ENCODE measurements at regions not wholly inside any gene's neighbourhood (a gene's known extent, or its start where the extent isn't known, plus 50 kb on each side); places are given as distances from the start of the nearest gene placed in this dataset.
"Not testable (repeated sequence)": the region's sequence is repeated elsewhere in the genome, so short reads cannot be mapped to it uniquely, and the experiment has no call there.

DNA sequence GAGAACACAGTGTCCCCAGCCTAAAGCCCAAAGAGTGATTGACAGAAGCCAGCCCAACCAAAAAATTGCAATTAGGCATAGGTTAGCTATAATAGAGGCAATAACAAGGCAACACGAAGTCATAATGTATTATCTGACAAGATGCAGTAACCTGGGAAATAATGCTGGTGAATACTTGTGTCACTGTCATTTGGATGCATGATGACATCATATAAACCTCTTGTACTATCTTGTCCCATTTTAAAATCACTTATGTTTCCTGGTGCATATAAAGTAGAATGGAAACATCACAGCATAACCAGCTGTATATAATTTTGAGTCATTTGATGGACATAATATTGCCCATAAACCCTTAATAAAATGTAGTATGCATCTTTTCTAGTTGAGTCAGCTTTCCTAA, 1138.3 kb upstream of the LRRTM3 start:
- DNase-seq (ENCODE audit: low spot score) = no peak

DNA sequence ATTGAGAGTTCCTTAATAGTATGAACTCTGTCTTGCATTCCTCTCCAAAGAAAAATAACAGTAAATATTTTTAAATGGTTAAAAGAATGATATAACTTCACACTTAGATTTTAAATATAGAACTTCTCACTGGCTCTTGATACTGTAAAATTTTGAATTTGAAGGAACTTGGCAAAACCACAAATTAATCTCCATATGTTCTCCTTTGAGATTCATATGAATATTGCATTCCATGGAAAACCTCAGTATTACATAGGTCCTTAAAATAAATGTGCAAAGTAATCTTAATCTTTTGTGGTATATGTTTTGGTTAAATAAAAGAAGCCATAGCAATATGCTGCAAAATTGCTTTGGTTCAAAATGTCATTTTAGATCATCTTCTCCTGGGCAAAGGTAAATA, 1137.6 kb upstream of the LRRTM3 start:
- DNase-seq (ENCODE audit: low spot score) = no peak

DNA sequence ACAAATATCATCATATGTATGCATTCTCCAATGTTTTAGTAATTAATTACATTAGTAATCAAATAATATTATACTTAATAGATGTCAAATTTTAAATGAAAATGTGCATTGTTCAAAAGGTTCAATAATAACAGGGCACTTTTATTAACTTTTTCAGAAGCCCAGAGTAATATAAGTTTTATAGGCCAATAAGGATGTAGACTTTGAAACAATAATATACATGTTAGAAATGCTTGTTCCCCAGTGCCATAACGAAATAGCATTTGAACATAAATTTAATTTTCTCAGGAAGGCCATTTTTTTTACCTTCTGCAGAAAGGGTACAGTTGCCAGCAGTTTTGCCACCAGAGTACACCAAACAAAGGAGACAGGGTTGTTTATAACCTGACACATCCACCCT, 1133.9 kb upstream of the LRRTM3 start:
- DNase-seq (ENCODE audit: low spot score) = no peak

DNA sequence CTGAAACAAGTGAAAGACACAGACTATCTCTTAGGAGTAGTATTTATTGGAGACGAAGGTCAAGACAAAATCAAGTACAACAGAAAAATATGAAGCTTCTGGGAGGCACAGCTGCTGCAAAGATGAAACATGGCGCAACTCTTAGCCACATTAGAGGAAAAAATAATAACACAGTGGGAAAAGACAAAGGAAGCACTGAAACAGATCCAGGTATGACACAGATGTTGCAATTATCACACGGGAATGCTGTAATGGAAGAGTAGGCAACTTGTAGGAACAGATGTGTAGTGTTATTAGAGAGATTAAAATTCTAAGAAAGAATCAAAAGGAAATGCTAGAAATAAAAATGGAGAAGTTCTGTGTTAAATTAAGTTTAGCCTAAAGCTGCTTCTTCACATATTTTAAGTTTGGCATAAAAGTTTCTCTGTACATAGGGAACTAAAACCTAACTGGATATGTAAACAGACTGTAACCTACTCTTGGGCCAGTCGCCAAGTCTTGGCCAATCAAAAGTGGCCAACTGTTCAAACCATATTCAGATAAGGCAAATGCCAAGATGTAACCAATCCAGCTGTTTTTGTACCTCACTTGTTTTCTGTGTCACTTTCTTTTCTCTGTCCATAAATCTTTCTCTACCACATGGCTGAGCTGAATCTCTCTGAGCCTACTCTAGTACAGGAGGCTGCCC, 1132.0 kb upstream of the LRRTM3 start:
- DNase-seq (ENCODE audit: low spot score) = no peak

DNA sequence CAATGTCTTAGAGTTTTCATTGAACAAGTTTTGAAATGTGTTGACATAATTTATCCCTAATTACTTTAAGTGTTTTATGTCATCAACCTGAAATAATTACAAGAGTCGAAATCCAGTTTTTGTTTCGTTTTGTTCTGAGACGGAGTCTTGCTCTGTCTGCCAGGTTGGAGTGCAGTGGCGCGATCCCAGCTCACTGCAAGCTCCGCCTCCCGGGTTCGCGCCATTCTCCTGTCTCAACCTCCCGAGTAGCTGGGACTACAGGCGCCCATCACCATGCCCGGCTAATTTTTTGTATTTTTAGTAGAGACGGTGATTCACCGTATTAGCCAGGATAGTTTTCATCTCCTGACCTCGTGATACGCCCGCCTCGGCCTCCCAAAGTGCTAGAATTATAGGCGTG, 1131.0 kb upstream of the LRRTM3 start:
- not testable (repeated sequence) for DNase-seq (ENCODE audit: low spot score)

DNA sequence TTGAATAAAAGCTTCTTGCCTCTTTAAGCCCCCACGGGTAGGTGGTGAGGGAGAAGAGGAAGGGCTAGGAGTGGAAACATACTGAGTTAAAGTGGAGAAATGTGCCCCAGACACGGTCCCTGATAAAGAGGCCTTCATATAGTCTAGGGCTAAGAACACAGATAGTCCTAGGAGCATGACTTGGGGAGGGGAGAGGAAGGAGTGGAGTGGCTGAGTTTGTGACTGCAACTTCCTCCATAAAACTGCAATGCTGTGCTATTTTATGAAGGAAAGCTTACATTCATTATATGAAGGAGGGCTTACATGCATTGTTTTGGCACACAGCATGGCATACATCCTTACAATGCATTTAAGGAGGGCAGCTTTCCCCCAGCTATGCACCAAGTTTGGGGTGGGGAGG, 1129.4 kb upstream of the LRRTM3 start:
- DNase-seq (ENCODE audit: low spot score) = no peak

DNA sequence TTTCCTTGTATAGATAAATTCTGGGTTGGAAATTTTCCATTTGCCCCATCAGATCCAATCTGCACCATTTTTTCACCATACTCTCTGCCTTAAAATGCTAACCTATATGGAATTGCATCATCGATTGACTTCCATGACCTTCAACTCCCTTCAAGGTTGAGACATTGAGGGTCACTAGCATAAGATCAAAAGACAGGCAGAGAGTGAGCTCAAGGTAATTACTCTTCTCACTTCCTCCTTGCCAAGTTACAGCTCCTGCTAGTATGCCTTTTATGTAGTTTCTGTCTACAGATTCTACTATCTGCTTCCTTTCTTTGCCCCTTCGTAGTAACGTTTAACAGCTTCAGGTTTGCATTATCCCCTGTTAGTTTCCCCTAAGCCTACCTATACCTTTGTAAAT, 1127.7 kb upstream of the LRRTM3 start:
- DNase-seq (ENCODE audit: low spot score) = no peak

DNA sequence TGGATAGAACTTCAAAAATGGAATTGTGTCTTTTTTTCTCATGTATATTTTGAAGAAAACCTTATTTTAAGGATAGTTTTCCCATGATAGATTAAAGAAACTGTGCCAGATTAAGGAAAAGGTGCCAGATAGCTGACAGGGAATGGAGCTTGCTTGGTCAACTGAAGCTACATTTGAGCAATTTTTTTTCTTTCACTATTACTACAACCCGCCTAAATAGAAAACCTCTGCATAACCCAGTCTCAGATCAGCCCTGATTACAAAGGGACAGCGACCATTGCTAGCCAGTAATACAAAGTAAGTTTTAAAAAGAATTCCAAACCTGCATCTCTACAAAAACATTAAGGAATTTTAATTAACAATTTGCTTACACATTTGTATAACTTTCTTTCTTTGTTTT, 1123.4 kb upstream of the LRRTM3 start:
- no peak for DNase-seq (ENCODE audit: low spot score)

DNA sequence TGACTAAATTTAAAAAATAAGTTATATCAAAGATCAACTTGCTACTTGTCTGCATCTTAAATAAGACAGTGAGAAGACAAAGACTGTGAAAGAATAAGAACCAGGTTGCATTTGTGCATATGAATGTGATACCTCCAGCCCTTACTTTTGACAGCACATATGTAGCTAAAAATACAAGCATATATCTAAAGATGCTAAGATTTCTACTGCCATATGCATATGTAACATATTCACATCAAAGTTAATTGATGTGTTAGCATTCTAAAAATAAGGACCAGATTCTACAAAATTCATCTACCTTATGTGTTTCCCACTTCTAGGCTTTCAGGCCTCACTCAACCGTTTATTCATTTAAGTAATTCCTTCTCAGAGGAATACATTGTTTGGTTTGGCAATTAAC, 1120.3 kb upstream of the LRRTM3 start:
- DNase-seq (ENCODE audit: low spot score) = no peak

DNA sequence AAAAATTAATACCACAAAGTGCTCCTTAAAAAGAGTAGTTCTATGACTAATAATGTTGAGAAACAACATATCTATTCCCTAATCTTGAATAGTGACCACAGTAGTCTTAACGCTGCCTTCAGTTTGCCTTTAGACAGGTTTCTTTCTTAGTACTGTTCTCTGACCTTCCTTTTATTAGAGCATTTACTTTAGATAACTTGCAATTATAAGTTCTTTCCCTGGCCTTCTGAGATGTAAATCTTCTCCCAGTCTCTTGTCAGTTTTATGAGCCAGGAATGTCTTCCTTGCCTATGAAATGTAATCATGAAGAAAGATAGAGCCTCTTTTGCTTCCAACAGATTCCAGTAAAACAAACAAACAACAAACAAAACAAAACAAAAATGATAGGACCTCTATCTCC, 1119.8 kb upstream of the LRRTM3 start:
- no peak for DNase-seq (ENCODE audit: low spot score)

DNA sequence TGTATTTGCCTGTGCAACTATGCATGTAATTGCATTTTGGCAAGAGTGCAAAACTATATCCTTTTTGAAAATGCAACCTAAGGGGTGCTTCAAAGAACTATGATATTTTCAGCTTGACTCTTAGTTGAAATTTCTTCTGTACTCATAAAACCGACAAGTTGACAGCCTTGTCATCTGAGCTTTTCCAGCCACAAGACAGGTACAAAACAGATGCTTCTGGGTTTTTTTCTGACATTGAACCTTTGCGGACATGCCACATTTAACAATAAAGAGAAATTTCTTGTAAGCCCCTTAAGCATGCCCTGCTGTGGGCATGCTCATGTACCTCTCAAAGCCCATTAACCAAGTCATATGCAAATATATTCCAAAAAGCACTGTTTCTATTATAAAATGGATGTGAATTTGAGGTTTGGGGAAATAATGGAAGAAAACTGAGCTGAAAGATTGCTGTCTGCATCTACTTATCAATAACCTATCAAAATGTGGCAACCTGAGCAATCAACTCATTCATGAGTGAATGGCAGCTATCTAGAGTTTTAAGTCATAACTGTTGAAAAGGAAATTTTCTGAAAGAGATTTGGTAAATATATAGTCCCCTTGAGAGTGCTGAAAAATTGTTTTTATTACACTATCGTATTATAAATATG, 1117.0 kb upstream of the LRRTM3 start:
- DNase-seq (ENCODE audit: low spot score) = no peak

DNA sequence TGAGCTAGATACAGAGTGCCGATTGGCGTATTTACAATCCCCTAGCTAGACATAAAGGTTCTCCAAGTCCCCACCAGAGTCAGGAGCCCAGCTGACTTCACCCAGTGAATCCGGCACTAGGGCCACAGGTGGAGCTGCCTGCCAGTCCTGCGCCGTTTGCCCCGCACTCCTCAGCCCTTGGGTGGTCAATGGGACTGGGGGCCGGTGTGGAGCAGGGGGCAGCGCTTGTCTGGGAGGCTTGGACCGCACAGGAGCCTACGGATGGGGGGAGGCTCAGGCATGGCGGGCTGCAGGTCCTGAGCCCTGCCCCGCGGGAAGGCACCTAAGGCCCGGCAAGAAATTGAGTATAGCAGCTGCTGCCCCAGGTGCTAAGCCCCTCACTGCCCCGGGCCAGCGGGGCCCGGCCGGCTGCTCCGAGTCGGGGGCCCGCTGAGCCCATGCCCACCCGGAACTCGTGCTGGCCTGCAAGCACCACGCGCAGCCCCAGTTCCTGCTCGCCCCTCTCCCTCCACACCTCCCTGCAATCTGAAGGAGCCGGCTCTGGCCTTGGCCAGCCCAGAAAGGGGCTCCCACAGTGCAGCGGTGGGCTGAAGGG, 1113.8 kb upstream of the LRRTM3 start:
- DNase-seq (ENCODE audit: low spot score) = no peak

DNA sequence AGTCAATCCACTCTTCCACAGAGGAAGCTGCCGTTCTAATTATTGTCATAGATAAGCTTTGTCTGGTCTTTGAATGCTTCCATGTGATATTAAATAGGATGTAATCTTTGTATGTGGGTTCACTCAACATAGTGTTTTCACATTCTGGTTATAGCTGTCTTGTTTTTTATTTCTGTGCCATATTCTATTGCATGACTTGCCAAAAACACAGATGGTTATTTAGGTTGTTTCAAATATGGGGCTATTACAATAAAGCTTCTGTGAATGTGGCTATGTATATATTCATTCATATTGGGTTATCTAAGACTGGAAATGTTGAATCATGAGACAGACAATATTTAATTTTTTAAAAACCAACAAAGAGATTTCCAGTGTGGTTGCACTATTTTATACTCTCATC, 1109.3 kb upstream of the LRRTM3 start:
- DNase-seq (ENCODE audit: low spot score) = no peak

DNA sequence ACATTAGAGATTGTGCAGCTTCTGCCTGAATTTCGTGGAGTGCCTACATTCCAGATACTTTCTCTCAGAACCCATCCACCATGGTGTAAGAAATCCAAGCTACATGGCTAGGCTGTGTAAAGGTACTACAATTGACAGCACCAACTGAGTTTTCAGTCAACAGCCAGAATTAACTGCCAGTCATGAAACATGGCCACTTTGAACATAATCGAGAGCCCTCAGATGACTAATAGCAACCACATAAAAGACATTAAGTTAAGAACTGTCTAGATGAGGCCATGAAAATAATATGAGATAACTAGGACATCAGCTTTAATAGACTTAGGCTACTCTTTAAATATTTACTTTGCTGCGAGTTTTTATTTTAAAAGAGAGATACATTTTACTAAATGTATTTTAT, 1106.8 kb upstream of the LRRTM3 start:
- no peak for DNase-seq (ENCODE audit: low spot score)

DNA sequence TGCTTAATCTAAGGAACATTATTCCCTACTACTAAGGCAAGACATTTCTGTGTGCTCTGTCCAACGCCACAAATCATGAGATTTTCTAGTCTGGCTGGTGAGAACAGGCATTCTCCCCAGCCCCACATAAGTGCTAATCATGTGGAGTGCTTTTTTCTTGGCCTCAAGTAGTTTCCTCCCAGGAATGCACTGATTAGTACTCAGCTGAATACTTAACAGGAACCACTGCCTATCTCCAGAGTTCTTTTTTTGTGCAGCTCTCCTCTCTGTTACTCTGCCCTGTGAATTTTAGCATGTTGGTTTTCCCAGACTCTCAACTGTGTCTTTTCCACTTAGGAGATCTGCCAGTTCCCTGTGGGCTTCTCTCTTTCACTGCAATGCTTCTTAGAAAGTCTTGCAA, 1098.5 kb upstream of the LRRTM3 start:
- no peak for DNase-seq (ENCODE audit: low spot score)

DNA sequence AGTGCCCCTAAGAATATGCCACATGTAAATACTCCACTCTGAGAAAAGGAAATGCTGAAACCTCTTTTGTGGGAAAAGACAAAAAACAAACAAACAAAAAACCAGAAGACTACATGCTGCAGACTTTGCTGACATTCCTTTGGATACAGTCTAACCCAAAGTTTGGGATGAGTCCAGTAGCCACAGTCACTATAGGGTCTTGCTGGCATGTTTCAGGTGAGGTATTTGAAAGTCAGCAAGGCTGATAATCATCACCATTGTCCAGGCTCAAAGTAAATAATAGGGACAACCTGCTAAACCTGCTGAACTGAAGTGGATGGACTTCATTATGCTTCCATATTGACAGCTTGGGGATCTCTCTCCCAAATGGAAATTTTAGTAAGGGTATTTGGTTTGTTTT, 1087.0 kb upstream of the LRRTM3 start:
- no peak for DNase-seq (ENCODE audit: low spot score)

DNA sequence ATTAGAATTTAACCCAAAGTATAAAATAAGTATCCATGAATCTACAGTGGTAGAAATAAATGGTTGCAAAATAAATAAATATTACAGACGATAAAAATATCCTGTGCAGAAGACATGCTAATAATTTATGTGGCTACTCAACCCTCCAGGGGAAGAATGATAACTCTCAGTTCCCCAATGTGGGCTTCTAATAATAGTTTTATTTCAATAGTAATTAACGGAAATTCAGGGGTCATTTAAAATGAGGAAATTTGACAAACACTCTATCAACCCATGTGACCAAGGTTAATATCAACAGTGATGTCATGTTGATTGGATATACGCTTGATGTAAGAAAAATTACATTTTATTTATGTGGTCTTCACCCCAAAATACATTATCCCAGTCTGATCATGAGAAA, 1082.6 kb upstream of the LRRTM3 start:
- DNase-seq (ENCODE audit: low spot score) = no peak

DNA sequence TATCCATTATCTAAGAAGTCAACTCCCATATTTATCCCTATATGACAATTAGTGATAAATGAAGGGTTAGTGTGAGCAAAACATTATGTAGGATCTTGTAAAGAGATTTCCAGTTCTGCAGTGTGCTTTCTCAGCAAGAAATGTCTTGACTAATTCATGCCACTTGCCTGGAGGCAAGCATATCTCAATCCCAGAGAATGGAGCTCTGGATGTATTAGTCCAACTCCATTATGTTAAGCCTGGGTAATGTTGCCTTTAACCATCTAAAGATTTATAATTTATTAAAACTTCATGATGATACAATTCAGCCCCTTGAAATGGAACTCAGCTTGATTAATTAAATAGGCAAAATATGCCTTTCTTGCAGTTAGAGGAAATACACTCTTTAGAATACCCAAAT, 1079.9 kb upstream of the LRRTM3 start:
- DNase-seq (ENCODE audit: low spot score) = no peak

DNA sequence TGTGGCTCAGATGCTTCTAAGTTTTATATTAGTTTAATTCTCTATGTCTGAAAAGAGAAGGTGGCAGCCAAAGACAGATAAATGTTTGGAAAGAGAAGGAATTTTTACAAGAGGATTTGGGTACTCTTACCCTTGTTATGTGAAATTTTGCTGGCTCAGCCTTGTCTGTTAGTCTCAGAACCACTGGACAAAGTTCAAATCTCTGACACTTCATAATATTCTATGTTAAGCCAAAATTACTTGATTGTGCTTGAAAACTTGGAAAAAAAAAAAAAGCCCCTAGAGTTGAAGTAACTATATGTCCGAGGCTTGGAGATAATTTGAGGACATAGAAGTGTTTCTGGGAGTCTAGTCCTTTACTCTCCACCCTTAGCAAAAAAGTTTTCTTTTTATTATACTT, 1079.3 kb upstream of the LRRTM3 start:
- no peak for DNase-seq (ENCODE audit: low spot score)

DNA sequence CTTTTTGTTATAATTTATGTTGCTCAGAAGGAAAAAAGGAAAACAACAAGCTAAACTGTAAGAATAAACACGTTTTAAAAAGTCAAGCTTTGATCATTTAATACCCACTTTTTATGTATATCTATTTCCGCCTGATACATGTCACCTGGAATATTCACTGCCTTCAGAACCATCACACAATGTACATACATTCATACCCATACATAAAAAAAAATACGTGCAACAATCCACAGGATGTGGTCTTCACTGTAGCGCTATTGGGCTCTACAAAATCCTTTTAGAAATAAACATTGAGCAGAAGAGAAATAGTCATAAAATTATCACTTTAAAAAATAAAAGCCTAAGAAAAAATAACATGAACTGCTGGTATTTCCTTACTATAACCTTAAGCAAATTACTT, 1078.9 kb upstream of the LRRTM3 start:
- no peak for DNase-seq (ENCODE audit: low spot score)

DNA sequence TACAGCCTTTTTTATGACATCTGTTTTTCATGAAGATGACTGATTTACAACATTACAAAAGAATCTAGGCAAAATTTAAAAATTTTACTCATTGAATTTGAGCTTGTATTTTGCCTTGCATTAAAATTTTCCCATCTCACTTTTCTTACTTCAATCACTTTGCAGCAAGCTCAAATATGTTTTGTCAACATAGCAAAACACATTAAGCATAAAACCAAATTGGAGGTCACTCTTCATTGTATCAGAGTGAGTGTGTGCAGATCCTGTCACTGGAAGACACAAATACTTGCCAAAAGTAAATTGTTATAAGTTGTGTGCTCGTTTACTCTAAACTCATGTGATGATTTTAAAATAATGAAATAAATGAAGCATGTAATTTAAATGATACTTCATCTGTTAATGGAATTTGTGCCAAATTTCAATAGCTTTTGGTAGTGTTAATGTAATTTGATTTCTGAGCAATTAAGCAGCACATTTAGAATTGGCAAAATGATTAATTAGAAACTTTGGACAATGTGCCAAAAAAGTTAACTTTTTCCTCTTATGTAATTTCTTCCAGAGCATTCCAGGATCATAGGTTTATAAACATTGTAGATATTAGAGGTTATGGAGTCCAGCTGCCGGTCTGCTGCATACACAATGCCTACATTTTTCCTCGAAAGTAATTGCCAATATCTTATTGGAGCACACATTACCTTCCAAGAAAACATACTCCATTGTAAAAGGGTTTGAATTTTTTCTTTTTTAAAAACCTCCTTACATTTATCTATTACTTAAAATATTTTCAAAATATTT, 1078.2 kb upstream of the LRRTM3 start:
- no peak for DNase-seq (ENCODE audit: low spot score)

DNA sequence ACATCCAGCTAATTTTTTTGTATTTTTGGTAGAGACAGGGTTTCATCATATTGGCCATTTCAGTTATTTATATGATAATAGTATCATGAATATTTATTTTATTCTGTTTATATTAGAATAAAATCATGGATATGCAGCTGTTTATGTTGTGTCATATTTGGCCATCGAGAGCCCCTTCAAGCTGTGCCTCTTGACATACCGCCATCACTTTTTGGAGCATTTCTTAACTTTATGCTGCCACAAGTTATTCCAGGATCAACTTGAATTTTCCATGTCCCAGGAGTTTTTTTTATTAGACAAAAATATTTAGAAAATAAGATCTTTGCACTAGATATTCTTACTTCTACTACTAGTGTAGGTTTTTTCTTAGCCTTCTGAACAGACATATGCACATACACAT, 1067.0 kb upstream of the LRRTM3 start:
- DNase-seq (ENCODE audit: low spot score) = no peak

DNA sequence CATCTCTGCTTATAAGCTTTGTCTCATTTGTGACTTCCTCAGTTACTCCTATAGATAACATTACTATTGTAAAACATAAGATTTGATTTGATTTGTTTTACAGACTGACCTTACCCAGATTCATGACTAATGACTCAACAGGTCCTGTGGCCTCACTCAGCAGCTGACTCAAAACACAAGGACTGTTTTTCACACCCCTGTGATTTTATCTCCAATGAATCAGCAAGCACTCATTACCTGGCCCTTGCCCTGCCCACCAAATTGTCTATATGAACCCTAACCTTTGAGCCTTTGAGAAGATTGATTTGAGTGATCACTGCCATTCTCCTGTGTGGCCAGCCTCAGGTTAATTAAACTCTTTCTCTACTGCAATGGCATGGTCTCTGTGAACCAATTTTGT, 1064.6 kb upstream of the LRRTM3 start:
- no peak for DNase-seq (ENCODE audit: low spot score)
